ENCODE measurements at regions not wholly inside any gene's neighbourhood (a gene's known extent, or its start where the extent isn't known, plus 50 kb on each side); places are given as distances from the start of the nearest gene placed in this dataset.

DNA sequence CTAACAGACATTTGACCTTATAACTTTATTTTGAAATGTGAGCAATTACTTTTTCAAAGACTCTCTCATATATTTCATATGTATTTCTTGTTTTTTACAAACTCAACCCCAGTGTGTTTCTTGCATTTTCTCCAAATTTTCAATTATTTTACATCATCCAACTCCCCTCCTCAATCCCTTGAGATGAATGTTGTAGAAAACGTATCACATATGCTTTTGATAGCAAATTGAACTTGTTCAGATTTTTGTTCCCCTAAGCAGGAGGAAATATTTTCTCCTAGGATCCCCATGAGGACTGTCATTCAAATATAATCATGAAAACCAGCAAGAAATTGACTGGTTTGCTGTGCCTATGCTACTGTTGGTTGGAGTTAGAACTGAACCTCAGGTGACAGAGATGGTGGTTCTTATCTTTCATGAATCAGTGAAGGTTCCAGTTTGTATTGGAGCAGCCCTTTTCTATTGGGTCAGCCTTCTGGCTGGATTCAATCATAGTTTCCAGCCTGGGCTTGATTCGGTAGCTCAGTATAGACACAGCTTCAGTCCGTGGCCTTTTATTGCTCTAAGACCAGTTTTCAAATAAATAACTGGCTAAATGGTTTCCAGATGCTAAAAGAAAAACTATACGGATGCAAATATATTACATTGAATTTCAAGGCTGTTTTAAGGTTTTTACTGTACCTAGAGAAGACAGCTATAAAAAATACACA, 591.0 kb downstream of the EPHA4 start:
- Histone ChIP-seq H3K27me3 (no peaks in the 10 kb centered on the region), H3K36me3 (no peaks in the 10 kb centered on the region), H3K9me3 (peaks cover 8% of the 10 kb centered on the region), H3K4me1 (no peaks in the 10 kb centered on the region), H3K27ac (no peak overlapping the region), H3K9ac (no peak overlapping the region), H4K20me1 (no peaks in the 10 kb centered on the region), H3K4me3 (no peak overlapping the region), H3K4me2 (no peak overlapping the region)
- no peak for TF ChIP-seq Cebpa-rat (IDR thresholded peaks at IDR 0.05)

DNA sequence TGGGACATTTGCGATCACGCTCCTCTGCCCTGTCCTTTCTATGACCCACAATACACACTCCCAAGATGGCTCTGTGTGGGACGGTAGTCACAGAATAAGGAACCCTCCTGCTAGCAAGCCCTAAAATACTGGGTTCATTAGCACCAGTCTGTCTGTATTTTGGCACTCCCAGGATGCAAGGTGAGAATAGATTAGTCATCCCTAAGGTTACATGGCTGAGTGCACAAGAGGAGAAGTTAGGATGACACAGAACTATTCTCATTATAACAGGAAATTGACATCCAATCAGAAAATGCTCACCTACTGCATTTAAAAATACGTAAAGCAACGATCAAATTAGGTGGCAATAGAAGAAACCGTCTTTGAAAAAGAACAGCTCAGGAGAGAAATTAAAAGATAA, 590.2 kb downstream of the EPHA4 start:
- no peak overlapping the region for H3K9ac ChIP-seq
- no peaks in the 10 kb centered on the region for H3K4me1 ChIP-seq
- H3K27ac ChIP-seq = no peak overlapping the region
- H3K9me3 ChIP-seq = peaks cover 8% of the 10 kb centered on the region
- H3K4me2 ChIP-seq = no peak overlapping the region
- TF ChIP-seq Cebpa-rat (IDR thresholded peaks at IDR 0.05) = no peak
- H3K4me3 ChIP-seq = no peak overlapping the region
- H3K36me3 ChIP-seq = no peaks in the 10 kb centered on the region
- no peaks in the 10 kb centered on the region for H3K27me3 ChIP-seq
- H4K20me1 ChIP-seq = no peaks in the 10 kb centered on the region

GRCh38 chr2:220985561-220985960, 586.5 kb downstream of the EPHA4 start:
- no peaks in the 10 kb centered on the region for H3K9me3 ChIP-seq
- TF ChIP-seq Cebpa-rat (IDR thresholded peaks at IDR 0.05) = no peak
- no peak overlapping the region for H3K27ac ChIP-seq
- H3K4me2 ChIP-seq = no peak overlapping the region
- no peaks in the 10 kb centered on the region for H3K4me1 ChIP-seq
- no peaks in the 10 kb centered on the region for H3K27me3 ChIP-seq
- no peaks in the 10 kb centered on the region for H4K20me1 ChIP-seq
- no peaks in the 10 kb centered on the region for H3K36me3 ChIP-seq
- no peak overlapping the region for H3K9ac ChIP-seq
- no peak overlapping the region for H3K4me3 ChIP-seq

- H3K9me3 ChIP-seq = no peaks in the 10 kb centered on the region
- H3K4me1 ChIP-seq = no peaks in the 10 kb centered on the region
- H3K4me3 ChIP-seq = no peak overlapping the region
- H3K36me3 ChIP-seq = no peaks in the 10 kb centered on the region
- no peaks in the 10 kb centered on the region for H4K20me1 ChIP-seq
- no peak overlapping the region for H3K9ac ChIP-seq
- H3K27me3 ChIP-seq = no peaks in the 10 kb centered on the region
- H3K27ac ChIP-seq = no peak overlapping the region
- no peak overlapping the region for H3K4me2 ChIP-seq
- TF ChIP-seq Cebpa-rat (IDR thresholded peaks at IDR 0.05) = no peak
Measured at GRCh38 chr2:220987839-220988238, 584.3 kb downstream of the EPHA4 start.

DNA sequence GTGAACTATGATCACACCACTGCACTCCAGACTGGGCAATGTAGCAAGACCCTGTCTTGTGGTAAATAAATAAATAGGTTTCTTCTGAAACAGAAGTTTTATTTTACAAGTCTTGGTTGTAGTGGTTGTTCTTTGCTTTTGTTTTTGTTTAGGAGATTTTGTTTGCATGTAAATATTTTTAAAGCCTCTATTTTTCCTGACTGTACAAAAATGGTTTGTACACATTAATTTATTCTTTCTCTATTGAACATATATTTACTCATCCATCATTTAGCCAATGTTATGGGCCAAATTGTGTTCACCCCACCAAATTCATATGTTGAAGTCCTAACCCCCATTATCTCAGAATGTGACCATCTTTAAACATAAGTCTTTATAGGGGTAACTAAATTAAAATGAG, 580.1 kb downstream of the EPHA4 start:
- H3K4me3 ChIP-seq = no peak overlapping the region
- H3K27me3 ChIP-seq = no peaks in the 10 kb centered on the region
- no peaks in the 10 kb centered on the region for H4K20me1 ChIP-seq
- no peaks in the 10 kb centered on the region for H3K36me3 ChIP-seq
- no peaks in the 10 kb centered on the region for H3K9me3 ChIP-seq
- H3K9ac ChIP-seq = no peak overlapping the region
- no peak overlapping the region for H3K27ac ChIP-seq
- no peak overlapping the region for H3K4me2 ChIP-seq
- TF ChIP-seq Cebpa-rat (IDR thresholded peaks at IDR 0.05) = no peak
- no peaks in the 10 kb centered on the region for H3K4me1 ChIP-seq

- no peak overlapping the region for H3K27ac ChIP-seq
- H3K9me3 ChIP-seq = no peaks in the 10 kb centered on the region
- H3K4me1 ChIP-seq = no peaks in the 10 kb centered on the region
- no peak for TF ChIP-seq Cebpa-rat (IDR thresholded peaks at IDR 0.05)
- H3K27me3 ChIP-seq = no peaks in the 10 kb centered on the region
- H3K9ac ChIP-seq = no peak overlapping the region
- H3K4me3 ChIP-seq = no peak overlapping the region
- H4K20me1 ChIP-seq = no peaks in the 10 kb centered on the region
- no peak overlapping the region for H3K4me2 ChIP-seq
- no peaks in the 10 kb centered on the region for H3K36me3 ChIP-seq
Measured at GRCh38 chr2:220994846-220995245, 577.3 kb downstream of the EPHA4 start.

DNA sequence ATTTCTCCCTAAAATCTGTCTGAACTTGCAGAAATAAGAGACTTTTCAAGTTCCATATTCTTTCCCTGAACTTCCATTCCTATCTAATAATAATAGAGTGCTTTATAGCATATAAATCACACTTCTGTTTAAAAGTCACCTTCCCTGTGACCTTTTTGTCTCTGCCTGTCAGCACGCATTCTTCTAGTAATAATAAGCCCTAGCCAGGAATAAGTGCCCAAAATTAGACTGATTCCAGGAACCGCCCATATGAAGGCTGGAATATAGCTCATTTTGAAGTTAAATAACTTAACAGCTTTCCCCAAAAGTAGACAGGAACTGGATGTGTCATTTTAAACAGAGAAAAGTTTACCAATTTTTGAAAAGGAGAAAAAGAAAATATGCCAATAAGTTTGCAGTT, 576.5 kb downstream of the EPHA4 start:
- H3K4me2 ChIP-seq = no peak overlapping the region
- no peaks in the 10 kb centered on the region for H3K4me1 ChIP-seq
- H3K27me3 ChIP-seq = no peaks in the 10 kb centered on the region
- no peaks in the 10 kb centered on the region for H3K36me3 ChIP-seq
- no peak overlapping the region for H3K9ac ChIP-seq
- H3K9me3 ChIP-seq = no peaks in the 10 kb centered on the region
- H3K4me3 ChIP-seq = no peak overlapping the region
- H4K20me1 ChIP-seq = no peaks in the 10 kb centered on the region
- TF ChIP-seq Cebpa-rat (IDR thresholded peaks at IDR 0.05) = no peak
- H3K27ac ChIP-seq = no peak overlapping the region

DNA sequence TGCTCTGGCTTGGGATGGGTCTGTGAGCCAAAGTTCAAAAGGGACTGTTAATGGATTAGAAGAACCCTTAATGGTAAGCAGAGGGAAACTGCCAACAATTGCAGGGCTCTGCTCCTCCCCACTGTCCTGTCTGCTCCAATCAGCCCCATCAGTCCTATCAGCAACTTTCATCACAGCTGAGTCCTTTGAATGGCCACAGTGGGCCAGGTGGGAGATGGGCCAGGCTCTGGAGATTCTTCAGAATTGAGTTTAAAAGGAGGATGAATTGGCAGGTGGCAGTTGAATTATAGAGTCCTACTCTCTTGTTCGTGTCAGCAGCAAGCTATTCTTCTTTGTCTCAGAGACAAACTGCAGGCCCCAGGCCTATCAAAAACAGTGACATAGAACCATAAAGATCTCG, 573.9 kb downstream of the EPHA4 start:
- no peaks in the 10 kb centered on the region for H3K4me1 ChIP-seq
- no peaks in the 10 kb centered on the region for H4K20me1 ChIP-seq
- no peak overlapping the region for H3K27ac ChIP-seq
- H3K9ac ChIP-seq = no peak overlapping the region
- H3K36me3 ChIP-seq = no peaks in the 10 kb centered on the region
- no peaks in the 10 kb centered on the region for H3K27me3 ChIP-seq
- TF ChIP-seq Cebpa-rat (IDR thresholded peaks at IDR 0.05) = no peak
- no peaks in the 10 kb centered on the region for H3K9me3 ChIP-seq
- no peak overlapping the region for H3K4me3 ChIP-seq
- no peak overlapping the region for H3K4me2 ChIP-seq

DNA sequence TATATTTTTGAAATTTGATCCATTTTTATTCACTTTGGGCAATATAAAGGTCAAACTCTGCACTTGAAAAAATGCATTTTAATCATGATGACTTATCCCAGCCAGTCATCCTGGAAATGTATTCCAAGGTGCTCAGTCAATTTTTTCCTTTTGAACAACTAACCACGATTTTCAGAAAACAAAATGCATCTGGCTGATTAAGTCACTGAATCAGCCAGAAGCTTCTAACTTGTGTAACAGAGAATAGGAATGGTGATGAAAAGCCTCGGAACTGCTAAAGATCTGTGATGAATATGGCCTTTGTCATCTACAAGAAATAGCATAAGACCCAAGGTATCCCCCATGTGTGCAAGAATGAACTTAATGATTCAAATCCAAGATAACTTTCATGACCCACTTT, 572.7 kb downstream of the EPHA4 start:
- no peaks in the 10 kb centered on the region for H3K36me3 ChIP-seq
- no peak overlapping the region for H3K4me3 ChIP-seq
- no peaks in the 10 kb centered on the region for H4K20me1 ChIP-seq
- H3K27ac ChIP-seq = no peak overlapping the region
- no peak overlapping the region for H3K4me2 ChIP-seq
- no peaks in the 10 kb centered on the region for H3K4me1 ChIP-seq
- no peaks in the 10 kb centered on the region for H3K27me3 ChIP-seq
- TF ChIP-seq Cebpa-rat (IDR thresholded peaks at IDR 0.05) = no peak
- no peak overlapping the region for H3K9ac ChIP-seq
- no peaks in the 10 kb centered on the region for H3K9me3 ChIP-seq

- H4K20me1 ChIP-seq = no peaks in the 10 kb centered on the region
- no peak for TF ChIP-seq Cebpa-rat (IDR thresholded peaks at IDR 0.05)
- no peaks in the 10 kb centered on the region for H3K27me3 ChIP-seq
- no peaks in the 10 kb centered on the region for H3K4me1 ChIP-seq
- H3K9ac ChIP-seq = no peak overlapping the region
- no peaks in the 10 kb centered on the region for H3K36me3 ChIP-seq
- no peak overlapping the region for H3K4me3 ChIP-seq
- H3K4me2 ChIP-seq = no peak overlapping the region
- H3K9me3 ChIP-seq = no peaks in the 10 kb centered on the region
- H3K27ac ChIP-seq = no peak overlapping the region
Measured at GRCh38 chr2:221001381-221001801, 570.7 kb downstream of the EPHA4 start.
